ENCODE measurements at regions not wholly inside any gene's neighbourhood (a gene's known extent, or its start where the extent isn't known, plus 50 kb on each side); places are given as distances from the start of the nearest gene placed in this dataset.

- no peak for DNase-seq (ENCODE audit: low read depth)
- TF ChIP-seq CTCF (IDR thresholded peaks at IDR 0.05; ENCODE audit: insufficient read depth, low read length, poor library complexity, severe bottlenecking) = no peak
- Histone ChIP-seq H3K27me3 (ENCODE audit: control insufficient read depth, insufficient read depth, low read length) (no peaks in the 10 kb centered on the region), H3K4me3 (ENCODE audit: low read depth, low read length) (no peak overlapping the region), H3K36me3 (ENCODE audit: control insufficient read depth, insufficient read depth, low read length) (no peaks in the 10 kb centered on the region)
Observed at GRCh38 chr9:109883623-109884022, 103.6 kb downstream of the PALM2AKAP2 start.

- no peak for DNase-seq (ENCODE audit: low read depth)
- H3K27me3 ChIP-seq (ENCODE audit: control insufficient read depth, insufficient read depth, low read length) = no peaks in the 10 kb centered on the region
- TF ChIP-seq CTCF (IDR thresholded peaks at IDR 0.05; ENCODE audit: insufficient read depth, low read length, poor library complexity, severe bottlenecking) = no peak
Observed at GRCh38 chr9:109886041-109886440, 106.0 kb downstream of the PALM2AKAP2 start.

DNA sequence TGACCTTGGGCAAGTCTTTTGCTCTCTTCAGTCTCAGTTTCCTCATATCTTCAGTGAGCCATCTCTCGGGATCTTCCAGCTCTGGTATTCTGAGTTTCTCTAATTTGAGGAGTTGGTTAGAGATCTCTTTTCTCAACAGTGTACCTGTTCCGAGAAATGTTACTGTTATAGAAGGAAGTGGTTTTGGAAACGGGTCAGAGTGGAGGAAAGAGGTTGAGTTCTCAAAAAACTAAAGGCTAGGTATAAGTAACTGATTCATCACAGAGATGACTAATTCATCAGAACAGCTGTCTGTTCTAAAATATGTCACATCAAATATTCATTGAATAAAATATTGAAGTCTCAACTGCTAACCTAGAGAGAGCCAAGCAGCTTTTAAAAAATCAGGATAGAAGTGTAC lies 106.6 kb downstream of the PALM2AKAP2 start:
- Histone ChIP-seq H3K4me3 (ENCODE audit: low read depth, low read length) (no peak overlapping the region), H3K36me3 (ENCODE audit: control insufficient read depth, insufficient read depth, low read length) (no peaks in the 10 kb centered on the region), H3K27me3 (ENCODE audit: control insufficient read depth, insufficient read depth, low read length) (no peaks in the 10 kb centered on the region)
- DNase-seq (ENCODE audit: low read depth) = no peak
- no peak for TF ChIP-seq CTCF (IDR thresholded peaks at IDR 0.05; ENCODE audit: insufficient read depth, low read length, poor library complexity, severe bottlenecking)

More at GRCh38 chr9:109886041-109886440, 106.0 kb downstream of the PALM2AKAP2 start:
- Histone ChIP-seq H3K4me3 (ENCODE audit: low read depth, low read length) (no peak overlapping the region), H3K36me3 (ENCODE audit: control insufficient read depth, insufficient read depth, low read length) (no peaks in the 10 kb centered on the region)

DNA sequence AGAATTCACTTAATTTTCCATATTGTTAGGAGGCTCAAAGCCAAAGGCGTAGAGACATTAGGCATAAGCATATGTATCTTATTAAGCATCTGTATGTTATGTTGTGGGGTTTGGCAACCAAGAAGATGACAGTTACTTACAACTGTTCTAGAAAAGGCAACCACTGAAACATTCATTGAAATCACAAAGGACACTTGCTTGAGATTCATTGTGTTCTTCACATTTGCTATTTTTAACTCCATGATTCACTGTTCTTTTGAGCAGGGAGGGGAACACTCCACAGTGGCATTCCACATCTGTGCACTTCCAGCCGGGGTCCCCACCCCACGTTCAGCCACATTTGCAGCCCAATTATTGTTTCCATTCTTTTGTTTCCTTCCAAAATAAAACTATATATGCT lies 107.1 kb downstream of the PALM2AKAP2 start:
- no peak for DNase-seq (ENCODE audit: low read depth)

GRCh38 chr9:109888695-109889094 lies 108.7 kb downstream of the PALM2AKAP2 start:
- no peaks in the 10 kb centered on the region for H3K36me3 ChIP-seq (ENCODE audit: control insufficient read depth, insufficient read depth, low read length)
- TF ChIP-seq CTCF (IDR thresholded peaks at IDR 0.05; ENCODE audit: insufficient read depth, low read length, poor library complexity, severe bottlenecking) = no peak
- H3K4me3 ChIP-seq (ENCODE audit: low read depth, low read length) = no peak overlapping the region
- H3K27me3 ChIP-seq (ENCODE audit: control insufficient read depth, insufficient read depth, low read length) = no peaks in the 10 kb centered on the region
- DNase-seq (ENCODE audit: low read depth) = no peak

More for the DNA sequence above, 107.1 kb downstream of the PALM2AKAP2 start:
- H3K27me3 ChIP-seq (ENCODE audit: control insufficient read depth, insufficient read depth, low read length) = no peaks in the 10 kb centered on the region
- H3K36me3 ChIP-seq (ENCODE audit: control insufficient read depth, insufficient read depth, low read length) = no peaks in the 10 kb centered on the region
- H3K4me3 ChIP-seq (ENCODE audit: low read depth, low read length) = no peak overlapping the region
- TF ChIP-seq CTCF (IDR thresholded peaks at IDR 0.05; ENCODE audit: insufficient read depth, low read length, poor library complexity, severe bottlenecking) = no peak

GRCh38 chr9:109889456-109889855 lies 109.5 kb downstream of the PALM2AKAP2 start:
- DNase-seq (ENCODE audit: low read depth) = no peak
- Histone ChIP-seq H3K36me3 (ENCODE audit: control insufficient read depth, insufficient read depth, low read length) (no peaks in the 10 kb centered on the region), H3K4me3 (ENCODE audit: low read depth, low read length) (no peak overlapping the region), H3K27me3 (ENCODE audit: control insufficient read depth, insufficient read depth, low read length) (no peaks in the 10 kb centered on the region)
- TF ChIP-seq CTCF (IDR thresholded peaks at IDR 0.05; ENCODE audit: insufficient read depth, low read length, poor library complexity, severe bottlenecking) = no peak
